Ovary (tissue), 7 donors: ENCODE measurements at regions not wholly inside any gene's neighbourhood (a gene's known extent, or its start where the extent isn't known, plus 50 kb on each side); places are given as distances from the start of the nearest gene placed in this dataset.

Experiments used
- DNase-seq, 5 donors: peaks; one replicate each; pipeline ENCODE4 v3.0.0-alpha.2; 2019 to 2020
- H3K27ac ChIP-seq, 2 donors: fragments of 200-600 bp; one replicate each; pipeline versions ENCODE4 v1.5.1 to v1.8.0; 2019 to 2022
- H3K27me3 ChIP-seq: fragments of 200-600 bp; one replicate; pipeline ENCODE4 v1.8.0; 2022
- H3K36me3 ChIP-seq: fragments of 200-600 bp; sonication (generic); one replicate; pipeline ENCODE4 v1.5.1; 2019
- H3K4me1 ChIP-seq: one replicate; pipeline ENCODE4 v1.8.1; 2013; ENCODE audit warnings: mild to moderate bottlenecking, moderate library complexity; ENCODE audit not compliant: insufficient read depth
- H3K4me3 ChIP-seq: fragments of 200-600 bp; sonication (generic); one replicate; pipeline ENCODE4 v1.5.1; 2017
- H3K9me3 ChIP-seq, 2 donors: fragments of 200-600 bp in 1 of 2; sonication (generic) in 1 of 2; one replicate each; pipeline versions ENCODE4 v1.5.1 to v1.8.1; 2013 to 2019; ENCODE audit warnings: mild to moderate bottlenecking in 1 of 2, moderate library complexity in 1 of 2
- CTCF ChIP-seq, 3 donors: fragments of 450-650 bp in 2 of 3; fragments of 200-600 bp in 1 of 3; IDR thresholded peaks; one replicate each; pipeline versions ENCODE4 v1.5.1 to v1.8.0; 2016 to 2022; ENCODE audit warnings: antibody characterized with exemption in 3 of 3, mild to moderate bottlenecking in 1 of 3
- EP300 ChIP-seq: sonication (generic); formaldehyde crosslinking; IDR thresholded peaks from one replicate; pipeline ENCODE4 v1.6.1; 2017; ENCODE audit warnings: antibody characterized with exemption
- POLR2A ChIP-seq: fragments of 450-650 bp; IDR thresholded peaks from one replicate; pipeline ENCODE4 v1.6.1; 2017; ENCODE audit warnings: antibody characterized with exemption, mild to moderate bottlenecking, moderate library complexity
- WGBS, 3 donors: extraction: QIAGEN DNeasy Blood & Tissue Kit in 1 of 3; methylation state at CpG; one replicate each; pipeline versions ENCODE4 v1.1.5 to v1.1.7; 2013 to 2017; 5-methylcytosine and 5-hydroxymethylcytosine counted together
- intact Hi-C, 4 donors: fragments of 100-400 bp; cut with DNase I; formaldehyde crosslinking; loops; one replicate each; pipeline versions ENCODE4 v1.11.0 to v1.15.1; 2022 to 2023
- donor health status: DM: no; HTN: no; CAD: no; lungs with moderate emphysema.
- donor health status: DM: no; HTN: no; CAD: no.
- donor health status: Bipolar disorder and iron deficiency.
- donor health status: DM: no; HTN: no; CAD: no.
- donor health status: DM: yes; HTN: yes; CAD: no.

- no peak overlapping the region for H3K27ac ChIP-seq
- H3K27me3 ChIP-seq = no peaks in the 10 kb centered on the region
- H3K4me1 ChIP-seq = peaks cover 6% of the 10 kb centered on the region
- WGBS, 3 donors = 84 to 90% (median 86%) methylated on average over 5 to 6 of the region's 6 CpGs
- H3K4me3 ChIP-seq = no peak overlapping the region
- H3K36me3 ChIP-seq = no peaks in the 10 kb centered on the region
- intact Hi-C loops = loop anchor here in 1 of 4 donors (10.0 kb wide), 1 partner anchor 1718 kb away; no protein-coding TSS in a partner anchor
- DNase-seq = no peak
- no peak for TF ChIP-seq POLR2A
- TF ChIP-seq CTCF (IDR thresholded peaks at IDR 0.05) = no peak
- TF ChIP-seq EP300 = no peak
- H3K9me3 ChIP-seq = no peaks in the 10 kb centered on the region
These were observed 1124.0 kb upstream of the TMEM132C start for GRCh38 chr12:127143020-127143419.

- peaks cover 6% of the 10 kb centered on the region for H3K4me1 ChIP-seq
- no peaks in the 10 kb centered on the region for H3K27me3 ChIP-seq
- H3K27ac ChIP-seq = no peak overlapping the region
- H3K4me3 ChIP-seq = no peak overlapping the region
- H3K36me3 ChIP-seq = no peaks in the 10 kb centered on the region
- intact Hi-C loops = loop anchor here in 1 of 4 donors (10.0 kb wide), 1 partner anchor 1720 kb away; no protein-coding TSS in a partner anchor
- H3K9me3 ChIP-seq = no peaks in the 10 kb centered on the region
- DNase-seq = no peak
- WGBS, 3 donors = 82 to 89% (median 86%) methylated on average over 5 of the region's 5 CpGs
- TF ChIP-seq POLR2A (no peak), CTCF (IDR thresholded peaks at IDR 0.05) (no peak), EP300 (no peak)
These were observed 1122.2 kb upstream of the TMEM132C start for GRCh38 chr12:127144770-127145169.

- DNase-seq = no peak
- Histone ChIP-seq H3K9me3 (no peaks in the 10 kb centered on the region), H3K36me3 (no peaks in the 10 kb centered on the region), H3K4me1 (peaks cover 6% of the 10 kb centered on the region), H3K27me3 (no peaks in the 10 kb centered on the region), H3K4me3 (peak overlapping the region; percentile 58), H3K27ac (no peak overlapping the region)
- TF ChIP-seq CTCF (IDR thresholded peaks at IDR 0.05) (no peak), POLR2A (no peak), EP300 (no peak)
- 23 to 37% (median 27%) methylated on average over 6 of the region's 6 CpGs for WGBS, 3 donors
- intact Hi-C loops = loop anchor here in 1 of 4 donors (10.0 kb wide), 1 partner anchor 1721 kb away; no protein-coding TSS in a partner anchor
These were observed 1121.6 kb upstream of the TMEM132C start for GRCh38 chr12:127145241-127145928.

GRCh38 chr12:127145929-127146789 is 1120.8 kb upstream of the TMEM132C start:
- TF ChIP-seq EP300 = no peak
- TF ChIP-seq CTCF (IDR thresholded peaks at IDR 0.05) = no peak
- TF ChIP-seq POLR2A = no peak
- Histone ChIP-seq H3K4me3 (peak overlapping the region; percentile 58), H3K36me3 (no peaks in the 10 kb centered on the region), H3K4me1 (peaks cover 6% of the 10 kb centered on the region), H3K27ac (no peak overlapping the region), H3K27me3 (no peaks in the 10 kb centered on the region), H3K9me3 (no peaks in the 10 kb centered on the region)
- peak; percentile 75 to 91 (median 87) for DNase-seq
- intact Hi-C loops = loop anchor here in 1 of 4 donors (10.0 kb wide), 1 partner anchor 1721 kb away; no protein-coding TSS in a partner anchor
- WGBS, 3 donors = 13 to 27% (median 24%) methylated on average over 83 to 85 of the region's 85 CpGs
